NT2/D1 (cell line): ENCODE measurements at regions not wholly inside any gene's neighbourhood (a gene's known extent, or its start where the extent isn't known, plus 50 kb on each side); places are given as distances from the start of the nearest gene placed in this dataset.

ENCODE experiments used
- DNase-seq: peaks from one replicate; pipeline ENCODE4 v3.0.0-alpha.2; 2011; ENCODE audit warnings: low read depth, low spot score
- H3K27me3 ChIP-seq: 2 replicates; pipeline ENCODE4 v1.6.0; 2011; ENCODE audit warnings: mild to moderate bottlenecking; ENCODE audit not compliant: insufficient read length, insufficient read depth
- H3K36me3 ChIP-seq: 2 replicates; pipeline ENCODE4 v1.6.1; 2011; ENCODE audit warnings: mild to moderate bottlenecking, low read length, mixed read lengths; ENCODE audit not compliant: insufficient read depth, insufficient read length
- H3K4me1 ChIP-seq: 2 replicates; pipeline ENCODE4 v1.5.1; 2011; ENCODE audit not compliant: insufficient read depth, insufficient read length
- H3K4me3 ChIP-seq: 2 replicates; pipeline ENCODE4 v1.5.1; 2011; ENCODE audit warnings: low read depth; ENCODE audit not compliant: insufficient read length
- H3K9ac ChIP-seq: 2 replicates; pipeline ENCODE4 v1.6.0; 2011; ENCODE audit warnings: low read depth; ENCODE audit not compliant: insufficient read length
- H3K9me3 ChIP-seq: 2 replicates; pipeline ENCODE4 v1.5.1; 2011; ENCODE audit warnings: mild to moderate bottlenecking, low read length; ENCODE audit not compliant: insufficient read depth
- SUZ12 ChIP-seq: IDR thresholded peaks from 2 replicates; pipeline ENCODE4 v1.6.1; 2011; ENCODE audit not compliant: insufficient read length, insufficient read depth; ENCODE audit errors: extremely low read depth
- YY1 ChIP-seq: IDR thresholded peaks from 2 replicates; pipeline ENCODE4 v1.6.1; 2011; ENCODE audit not compliant: insufficient read length, insufficient read depth
- ZNF274 ChIP-seq: IDR thresholded peaks from 2 replicates; pipeline ENCODE4 v1.6.1; 2011; ENCODE audit warnings: mild to moderate bottlenecking, low read depth, low read length

DNA sequence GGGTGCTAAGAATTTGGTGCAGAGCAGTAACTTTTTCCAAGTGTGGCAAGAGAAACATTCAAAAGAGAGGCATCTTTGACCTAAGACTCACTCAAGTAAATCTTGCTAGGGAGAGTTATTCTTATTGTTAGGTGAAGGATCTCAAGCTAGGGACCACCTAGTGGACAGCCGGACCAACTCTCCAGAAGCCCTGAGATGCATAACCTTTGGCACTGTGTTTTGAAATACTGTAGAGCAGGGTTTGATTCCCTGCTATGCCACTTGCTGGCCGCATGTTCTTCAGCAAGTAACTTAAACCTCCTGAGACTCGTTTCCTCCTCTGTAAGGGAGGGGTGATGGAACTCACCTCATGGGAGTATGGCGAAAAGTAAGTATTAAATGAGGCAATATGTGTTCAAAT is 336.1 kb upstream of the ADAMTSL1 start:
- no peak for TF ChIP-seq YY1
- TF ChIP-seq SUZ12, result no peak
- no peak for TF ChIP-seq ZNF274
- H3K4me3 ChIP-seq, result no peak overlapping the region
- DNase-seq, result no peak
- no peaks in the 10 kb centered on the region for H3K36me3 ChIP-seq
- H3K9me3 ChIP-seq, result no peaks in the 10 kb centered on the region
- no peak overlapping the region for H3K9ac ChIP-seq
- no peaks in the 10 kb centered on the region for H3K4me1 ChIP-seq
- H3K27me3 ChIP-seq, result no peaks in the 10 kb centered on the region

- Histone ChIP-seq H3K27me3 (no peaks in the 10 kb centered on the region), H3K9ac (no peak overlapping the region), H3K9me3 (no peaks in the 10 kb centered on the region), H3K4me3 (no peak overlapping the region), H3K4me1 (no peaks in the 10 kb centered on the region), H3K36me3 (no peaks in the 10 kb centered on the region)
- DNase-seq, result no peak
- TF ChIP-seq SUZ12 (no peak), YY1 (no peak)
These were observed 335.3 kb upstream of the ADAMTSL1 start for GRCh38 chr9:18138656-18139055.

DNA sequence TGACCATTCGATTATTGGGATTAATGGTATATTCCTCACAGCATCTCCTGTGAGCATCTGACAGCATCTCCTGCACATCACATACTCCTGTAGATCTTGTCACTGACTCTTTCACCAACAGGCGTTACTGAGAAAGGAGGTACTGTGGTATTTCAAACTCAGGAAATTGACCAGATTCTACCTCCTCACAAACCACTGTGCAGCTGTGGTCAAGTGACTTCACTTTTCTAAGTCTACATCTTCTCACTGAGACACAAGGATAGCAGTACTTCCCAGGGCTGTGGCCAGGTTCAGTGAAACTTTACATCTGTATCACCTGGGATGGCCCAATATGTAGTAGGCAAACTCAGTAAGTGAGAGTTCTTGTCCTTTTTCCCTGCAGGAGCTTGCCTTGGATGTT is 332.3 kb upstream of the ADAMTSL1 start:
- Histone ChIP-seq H3K27me3 (no peaks in the 10 kb centered on the region), H3K9ac (no peak overlapping the region), H3K4me3 (no peak overlapping the region), H3K9me3 (no peaks in the 10 kb centered on the region), H3K36me3 (no peaks in the 10 kb centered on the region), H3K4me1 (no peaks in the 10 kb centered on the region)
- no peak for DNase-seq
- TF ChIP-seq YY1, result no peak
- TF ChIP-seq SUZ12, result no peak
- TF ChIP-seq ZNF274, result no peak

DNA sequence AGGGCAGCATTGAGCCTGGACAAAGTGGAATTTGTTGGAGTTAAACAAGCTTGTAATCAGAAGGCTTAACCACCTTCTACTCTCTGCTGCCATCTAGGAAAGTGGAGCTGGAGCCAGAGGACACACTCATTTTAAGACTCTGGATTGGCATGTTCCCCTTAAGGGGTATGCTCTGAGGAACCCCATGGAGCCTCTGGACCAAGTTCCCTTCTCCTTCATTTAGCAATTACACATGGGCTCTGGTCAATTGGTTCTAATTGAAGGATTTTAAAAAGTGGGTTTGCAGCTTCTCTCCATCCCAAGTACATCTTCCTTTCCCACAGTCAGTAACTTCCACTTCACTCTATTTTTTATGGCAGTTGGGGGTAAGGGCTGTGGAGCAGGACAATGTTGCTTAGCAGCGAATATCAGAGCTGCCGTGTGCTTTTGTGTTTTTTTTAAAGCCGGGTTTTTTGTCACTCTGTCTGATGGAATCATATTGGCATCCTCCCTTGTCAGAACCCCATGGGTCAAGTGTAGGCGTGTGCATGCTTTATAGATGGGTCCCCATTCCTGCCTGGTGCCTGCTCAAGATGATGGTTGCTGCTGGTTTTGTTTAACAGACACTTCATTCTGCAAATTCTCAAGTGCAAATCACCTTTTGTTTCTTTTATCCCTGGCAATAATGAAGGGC is 330.7 kb upstream of the ADAMTSL1 start:
- TF ChIP-seq ZNF274, result no peak
- no peak for TF ChIP-seq YY1
- no peak for TF ChIP-seq SUZ12
- no peaks in the 10 kb centered on the region for H3K4me1 ChIP-seq
- H3K9me3 ChIP-seq, result no peaks in the 10 kb centered on the region
- no peak for DNase-seq
- no peak overlapping the region for H3K4me3 ChIP-seq
- no peaks in the 10 kb centered on the region for H3K27me3 ChIP-seq
- H3K9ac ChIP-seq, result no peak overlapping the region
- no peaks in the 10 kb centered on the region for H3K36me3 ChIP-seq

GRCh38 chr9:18146329-18146728 is 327.6 kb upstream of the ADAMTSL1 start:
- Histone ChIP-seq H3K9me3 (no peaks in the 10 kb centered on the region), H3K4me3 (no peak overlapping the region), H3K9ac (no peak overlapping the region), H3K36me3 (no peaks in the 10 kb centered on the region), H3K4me1 (no peaks in the 10 kb centered on the region), H3K27me3 (no peaks in the 10 kb centered on the region)
- no peak for DNase-seq
- TF ChIP-seq ZNF274, result no peak
- TF ChIP-seq SUZ12, result no peak
- no peak for TF ChIP-seq YY1

DNA sequence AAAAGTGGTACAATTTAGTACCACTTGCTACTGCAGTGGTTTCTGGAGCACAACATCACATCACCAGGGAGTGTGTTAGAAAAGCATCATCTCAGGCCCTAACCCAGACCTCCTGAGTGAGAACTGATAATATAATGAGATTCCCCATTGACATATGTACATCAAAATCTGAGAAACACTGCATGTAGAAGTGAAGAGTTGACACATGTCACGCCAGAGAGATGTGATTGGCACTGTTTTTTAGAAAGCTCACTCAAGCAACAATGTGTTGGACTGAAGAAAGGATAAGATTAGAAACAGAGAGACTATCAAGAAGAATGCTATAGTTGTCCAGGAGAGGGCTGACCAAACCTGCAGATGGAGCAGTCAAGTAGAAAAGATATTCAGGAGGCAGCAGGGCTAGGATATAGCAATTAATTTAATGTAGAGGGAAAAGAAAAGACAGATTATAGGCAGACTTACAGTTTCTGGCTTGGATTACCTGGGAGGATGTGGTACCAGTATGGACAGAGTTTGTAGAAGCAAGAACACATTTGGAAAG is 324.4 kb upstream of the ADAMTSL1 start:
- no peaks in the 10 kb centered on the region for H3K27me3 ChIP-seq
- TF ChIP-seq ZNF274, result no peak
- no peak for TF ChIP-seq SUZ12
- no peak for TF ChIP-seq YY1
- no peaks in the 10 kb centered on the region for H3K9me3 ChIP-seq
- no peak overlapping the region for H3K9ac ChIP-seq
- no peak overlapping the region for H3K4me3 ChIP-seq
- no peaks in the 10 kb centered on the region for H3K36me3 ChIP-seq
- H3K4me1 ChIP-seq, result no peaks in the 10 kb centered on the region
- no peak for DNase-seq

DNA sequence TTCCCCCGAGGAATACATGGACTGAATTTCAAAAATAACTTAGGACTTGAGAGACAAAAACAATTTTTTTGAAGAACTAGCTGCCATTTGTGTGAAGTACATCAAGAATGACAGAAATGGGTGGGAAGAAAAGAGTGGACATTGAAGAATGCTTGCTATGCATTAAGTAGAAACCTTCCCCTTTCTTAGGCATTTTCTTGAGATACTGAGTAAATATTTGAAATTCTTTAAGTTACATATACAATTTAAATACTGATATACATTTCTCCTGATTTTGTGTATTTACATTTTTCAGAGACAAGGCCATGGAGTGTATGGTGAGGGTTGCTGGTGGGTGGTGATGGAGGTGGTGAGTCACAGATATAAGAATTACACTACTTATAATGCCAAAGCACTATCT is 319.3 kb upstream of the ADAMTSL1 start:
- Histone ChIP-seq H3K9me3 (no peaks in the 10 kb centered on the region), H3K9ac (no peak overlapping the region), H3K4me1 (no peaks in the 10 kb centered on the region), H3K36me3 (no peaks in the 10 kb centered on the region), H3K27me3 (no peaks in the 10 kb centered on the region), H3K4me3 (no peak overlapping the region)
- DNase-seq, result no peak
- TF ChIP-seq SUZ12, result no peak
- no peak for TF ChIP-seq ZNF274
- TF ChIP-seq YY1, result no peak
